ENCODE measurements at regions not wholly inside any gene's neighbourhood (a gene's known extent, or its start where the extent isn't known, plus 50 kb on each side); places are given as distances from the start of the nearest gene placed in this dataset.

DNA sequence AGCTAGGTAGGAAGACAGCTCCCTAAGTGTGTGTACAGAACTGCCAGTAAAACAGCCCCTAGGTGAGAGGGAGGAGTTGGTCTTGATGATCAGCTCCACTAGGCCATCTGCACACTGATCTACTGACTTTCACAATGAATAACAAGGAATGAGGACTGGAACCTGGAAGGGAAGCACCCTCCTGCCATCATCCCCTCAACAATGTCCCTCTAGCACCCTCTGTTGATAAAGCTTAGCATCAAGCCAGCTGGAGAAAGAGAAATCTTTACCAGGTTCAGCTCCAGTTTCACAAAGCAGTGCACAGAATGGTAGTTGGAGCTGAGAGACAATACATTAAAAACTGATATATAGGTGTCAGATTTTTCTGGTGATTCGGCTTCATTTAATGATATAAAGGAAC lies 57.2 kb upstream of the IRAK1BP1 start:
- DNase-seq (ENCODE audit: low spot score) = peak; percentile 11
- in situ Hi-C loops (cut with HindIII; ENCODE audit: low sequenced_read_pairs) = no loop called here

DNA sequence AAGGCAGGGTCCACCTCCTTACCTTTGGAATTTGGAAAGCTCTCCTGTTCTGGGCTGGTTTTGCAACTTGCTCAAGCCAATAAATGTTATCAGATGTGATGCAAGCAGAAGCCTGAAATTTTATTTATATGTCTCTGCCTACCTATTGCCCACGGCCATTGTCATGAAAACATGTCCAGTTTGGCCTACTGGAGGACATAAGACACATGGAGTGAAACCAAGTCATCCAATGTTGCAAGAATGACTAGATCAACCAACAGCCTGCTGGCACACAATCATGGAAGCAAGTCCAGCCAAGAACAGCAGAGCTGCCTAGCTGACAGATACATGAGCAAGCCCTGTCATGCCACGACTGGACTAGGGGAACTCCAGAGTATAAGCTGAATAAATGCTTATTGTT lies 56.7 kb upstream of the IRAK1BP1 start:
- DNase-seq (ENCODE audit: low spot score) = no peak
- in situ Hi-C loops (cut with HindIII; ENCODE audit: low sequenced_read_pairs) = no loop called here
